GM04504 (cell line): ENCODE measurements at regions not wholly inside any gene's neighbourhood (a gene's known extent, or its start where the extent isn't known, plus 50 kb on each side); places are given as distances from the start of the nearest gene placed in this dataset.

Source experiments
- DNase-seq: peaks from one replicate; pipeline ENCODE4 v3.0.0-alpha.2; 2012; ENCODE audit warnings: low read depth

- no peak for DNase-seq
Measured at GRCh38 chr9:91042024-91042423, 240.4 kb downstream of the SYK start.

DNA sequence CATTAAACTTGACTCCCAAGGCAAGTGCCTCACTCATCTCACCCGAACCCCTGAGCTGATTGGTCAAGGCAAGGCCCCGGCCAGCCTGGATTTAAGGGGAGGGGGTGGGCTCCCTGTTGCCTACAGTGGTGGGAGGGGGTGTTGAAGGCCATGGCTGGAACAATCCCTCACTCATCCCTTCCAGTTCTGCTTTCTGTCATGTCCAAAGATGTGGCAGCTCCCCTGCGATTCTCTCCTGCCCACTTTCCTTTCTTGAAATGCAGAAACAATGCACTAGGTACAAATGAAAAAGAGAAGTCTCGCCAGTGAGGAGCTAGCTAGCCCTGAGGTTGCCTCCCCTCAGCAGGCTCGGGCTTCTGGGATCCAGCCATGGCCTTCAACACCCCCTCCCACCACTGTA lies 240.9 kb downstream of the SYK start:
- no peak for DNase-seq

DNA sequence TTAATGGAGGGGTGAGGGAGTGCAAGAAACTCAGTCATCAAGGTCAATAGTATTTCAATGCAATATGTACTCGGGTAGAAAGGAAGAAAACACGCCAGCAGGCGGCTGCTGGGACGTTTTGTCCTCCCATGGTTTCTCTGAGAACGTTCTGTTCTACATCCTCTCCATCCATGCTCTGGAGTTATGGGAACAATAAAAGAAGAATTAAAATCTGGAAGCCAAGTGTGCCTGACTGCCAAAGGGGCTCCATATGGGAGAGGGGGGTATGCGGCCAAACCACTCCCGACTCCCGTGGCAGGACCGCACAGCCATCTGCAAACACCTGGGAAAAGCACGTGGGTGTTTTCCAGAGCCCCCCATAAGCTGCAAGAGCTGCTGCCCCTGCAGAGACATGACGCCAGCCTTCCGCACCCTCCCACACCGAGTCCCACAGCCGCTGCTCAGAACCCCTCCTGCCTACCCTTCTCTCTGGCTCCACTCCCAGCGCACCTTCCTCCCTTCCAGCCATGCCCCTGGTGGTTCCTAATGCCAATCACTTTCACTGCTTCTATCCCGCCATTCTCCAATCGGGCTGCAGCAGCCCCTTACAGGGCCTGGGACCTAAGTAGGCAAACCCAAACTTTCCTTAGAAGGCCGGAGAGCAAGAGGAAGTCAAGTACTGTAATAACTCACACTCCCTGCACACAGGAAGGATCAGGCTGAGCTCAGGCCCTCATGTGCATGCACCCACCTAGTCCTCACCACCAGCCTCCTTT lies 241.6 kb downstream of the SYK start:
- no peak for DNase-seq

DNA sequence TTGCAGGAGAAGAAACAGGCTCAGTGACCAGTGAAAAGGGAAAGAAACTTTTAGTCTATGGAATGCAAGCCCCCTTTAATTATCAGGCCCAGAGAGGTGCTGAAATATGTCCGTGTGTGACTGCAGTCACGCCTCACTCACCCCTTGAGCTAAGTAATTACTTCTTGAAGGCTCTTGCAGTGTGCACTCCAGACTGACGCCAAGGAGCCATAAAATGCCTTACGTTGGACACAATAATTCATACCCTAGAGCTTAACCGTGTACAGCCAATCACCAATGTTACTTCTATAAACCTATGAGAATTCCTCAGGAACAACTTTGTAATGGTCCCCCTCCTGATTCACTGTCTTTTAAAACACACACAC lies 242.2 kb downstream of the SYK start:
- no peak for DNase-seq

DNA sequence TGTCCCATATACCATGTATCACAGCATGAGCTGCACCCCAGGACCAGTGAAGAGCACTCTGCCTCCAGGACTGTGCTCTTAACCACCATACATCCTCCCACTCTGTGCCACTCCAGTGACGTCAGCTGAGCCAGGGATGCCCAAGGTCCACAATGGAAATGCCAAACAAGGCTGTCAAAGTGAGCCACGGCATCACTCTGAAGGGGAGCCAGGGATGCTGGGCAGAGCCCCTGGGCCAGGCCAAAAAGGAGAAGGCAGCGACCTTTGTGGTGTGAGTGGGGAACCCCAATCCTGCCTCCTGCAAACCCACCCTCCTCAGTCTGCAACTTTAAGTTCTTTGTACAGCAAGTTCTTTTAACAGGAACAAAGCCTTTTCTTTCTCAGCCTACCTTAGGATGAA lies 242.7 kb downstream of the SYK start:
- DNase-seq = no peak

- DNase-seq = no peak
Measured at GRCh38 chr9:91045041-91045440, 243.4 kb downstream of the SYK start.

DNA sequence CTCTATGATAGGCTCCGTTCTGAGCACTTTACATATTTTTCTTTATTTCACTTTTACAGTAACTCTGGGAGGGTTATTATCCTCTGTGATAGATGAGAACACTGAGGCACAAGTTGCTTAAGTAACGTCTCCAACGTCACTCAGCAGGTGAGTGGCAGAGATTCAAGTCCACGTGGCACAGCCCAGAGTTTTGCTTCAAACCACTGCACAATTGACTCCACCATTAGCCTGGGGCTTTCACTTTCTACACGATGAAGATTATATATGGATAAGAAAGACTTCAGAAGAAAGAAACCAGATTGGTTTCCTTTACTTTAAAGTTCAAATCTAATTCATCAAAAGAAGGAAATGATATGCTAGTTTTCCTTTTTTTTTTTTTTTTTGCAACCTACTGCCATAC lies 245.9 kb downstream of the SYK start:
- DNase-seq = no peak

- peak; percentile 86 for DNase-seq
Measured at GRCh38 chr9:91047993-91048607, 246.5 kb downstream of the SYK start.

- no peak for DNase-seq
Measured at GRCh38 chr9:91048749-91049148, 247.1 kb downstream of the SYK start.

DNA sequence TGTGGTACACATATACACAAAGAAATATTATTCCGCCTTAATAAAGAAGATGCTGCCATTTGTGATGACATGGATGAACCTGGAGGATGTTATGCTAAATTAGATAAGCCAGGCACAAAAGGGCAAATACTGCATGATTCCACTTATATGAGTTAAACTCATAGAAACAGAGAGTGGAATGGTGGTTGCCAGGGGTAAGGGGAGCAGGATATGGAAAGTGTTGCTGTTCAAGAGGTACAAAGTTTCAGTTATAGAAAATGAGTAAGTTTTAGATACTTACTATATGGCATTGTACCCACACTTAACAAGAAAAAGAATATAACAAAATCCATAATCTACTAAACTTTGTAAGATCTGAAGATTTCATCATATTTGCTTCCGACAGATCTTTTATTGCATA lies 252.2 kb downstream of the SYK start:
- DNase-seq = no peak

DNA sequence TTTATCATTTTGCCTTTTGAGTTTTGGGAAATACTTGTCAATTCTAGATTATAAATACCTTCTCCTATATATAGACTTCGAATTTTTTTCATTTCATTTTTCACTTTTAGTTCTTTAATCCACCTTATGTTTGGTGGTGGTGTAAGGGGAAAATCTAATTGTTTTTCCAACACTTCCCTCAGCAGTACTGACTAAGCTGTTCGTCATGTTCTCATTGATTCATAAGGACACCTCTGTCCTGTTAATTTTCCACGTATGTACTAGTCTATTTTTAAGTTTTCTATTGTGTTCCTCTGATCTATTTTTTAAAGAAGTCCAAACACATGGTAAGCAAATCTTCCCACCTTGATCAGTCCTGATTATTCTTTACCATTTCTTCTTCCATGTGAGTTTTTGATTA lies 254.2 kb downstream of the SYK start:
- no peak for DNase-seq

DNA sequence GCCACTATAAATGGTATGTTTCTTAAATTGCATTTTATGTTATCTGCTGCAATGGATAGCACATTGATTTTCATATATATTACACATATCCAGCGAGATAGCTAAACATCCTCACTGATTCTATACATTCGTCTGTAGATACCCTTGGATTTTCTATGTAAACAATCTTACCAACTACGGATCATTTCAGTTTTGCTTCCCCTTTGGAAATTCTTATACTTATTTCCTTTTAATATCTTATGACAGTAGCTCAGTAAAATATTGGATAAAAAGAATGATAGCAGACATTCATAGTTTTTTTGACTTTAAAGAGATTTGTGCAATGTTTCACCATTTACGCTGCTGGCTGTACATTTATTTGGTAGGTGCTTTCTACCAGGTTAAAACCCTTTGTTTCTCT lies 254.9 kb downstream of the SYK start:
- no peak for DNase-seq

- no peak for DNase-seq
Measured at GRCh38 chr9:91056917-91057316, 255.3 kb downstream of the SYK start.

GRCh38 chr9:91059713-91060112 lies 258.1 kb downstream of the SYK start:
- DNase-seq = no peak

- peak; percentile 98 for DNase-seq
Measured at GRCh38 chr9:91060520-91061343, 259.1 kb downstream of the SYK start.

DNA sequence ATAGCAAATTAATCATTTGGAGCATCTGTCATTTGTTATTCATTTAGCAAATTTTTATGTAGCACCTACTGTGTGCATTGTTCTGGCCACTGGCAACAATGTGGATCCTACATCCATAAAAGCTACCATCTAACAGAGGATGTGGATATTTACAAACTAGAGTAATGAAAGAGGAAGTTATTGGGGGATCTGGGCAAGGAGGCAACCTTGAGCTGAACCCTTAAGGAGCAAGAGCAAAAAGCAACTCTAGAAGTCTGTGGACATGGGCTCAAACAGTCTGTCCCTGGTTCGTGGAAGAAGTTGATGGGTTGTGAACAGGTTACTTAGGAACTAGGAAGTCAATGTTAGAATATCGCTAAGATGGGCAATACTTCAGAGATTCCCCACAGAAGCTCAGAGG lies 259.9 kb downstream of the SYK start:
- no peak for DNase-seq

DNA sequence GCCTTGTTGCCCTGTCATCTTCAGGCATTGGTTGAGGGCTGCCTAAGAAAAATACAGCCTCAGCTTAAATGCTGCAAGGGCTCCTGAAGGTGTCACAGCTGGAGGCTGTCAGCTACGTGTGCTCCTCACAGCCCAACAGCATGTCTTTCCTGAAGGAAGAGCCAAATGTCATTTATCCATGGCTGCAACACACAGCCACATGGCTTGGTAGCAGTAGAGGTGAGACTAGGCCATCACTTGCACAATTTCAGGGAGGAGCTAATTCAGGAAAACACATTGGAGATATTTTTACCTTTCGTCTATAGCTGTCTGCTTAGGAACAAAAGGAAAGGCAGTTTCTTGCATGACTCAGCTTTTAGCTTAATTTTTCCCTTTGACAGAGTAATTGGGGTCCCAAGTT lies 260.7 kb downstream of the SYK start:
- DNase-seq = no peak

DNA sequence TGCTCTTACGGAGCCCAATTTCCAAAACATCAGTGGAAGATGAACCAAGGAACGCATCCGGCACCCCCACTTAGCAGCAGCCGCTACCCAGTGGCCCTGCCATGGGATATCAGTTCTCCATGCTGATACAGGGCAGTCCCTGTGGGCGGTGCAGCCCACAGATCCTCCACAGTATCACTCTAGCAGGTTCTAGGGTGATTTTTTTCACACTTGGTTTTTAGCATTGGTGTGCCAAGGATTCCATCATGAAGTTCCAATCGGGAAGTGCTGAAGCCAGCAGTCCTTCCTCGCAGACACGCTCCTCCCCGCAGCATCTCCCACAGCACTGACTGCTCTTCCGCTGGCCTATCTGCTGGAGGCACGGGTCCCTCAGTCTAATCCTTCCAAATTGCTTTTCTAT lies 261.9 kb downstream of the SYK start:
- no peak for DNase-seq

DNA sequence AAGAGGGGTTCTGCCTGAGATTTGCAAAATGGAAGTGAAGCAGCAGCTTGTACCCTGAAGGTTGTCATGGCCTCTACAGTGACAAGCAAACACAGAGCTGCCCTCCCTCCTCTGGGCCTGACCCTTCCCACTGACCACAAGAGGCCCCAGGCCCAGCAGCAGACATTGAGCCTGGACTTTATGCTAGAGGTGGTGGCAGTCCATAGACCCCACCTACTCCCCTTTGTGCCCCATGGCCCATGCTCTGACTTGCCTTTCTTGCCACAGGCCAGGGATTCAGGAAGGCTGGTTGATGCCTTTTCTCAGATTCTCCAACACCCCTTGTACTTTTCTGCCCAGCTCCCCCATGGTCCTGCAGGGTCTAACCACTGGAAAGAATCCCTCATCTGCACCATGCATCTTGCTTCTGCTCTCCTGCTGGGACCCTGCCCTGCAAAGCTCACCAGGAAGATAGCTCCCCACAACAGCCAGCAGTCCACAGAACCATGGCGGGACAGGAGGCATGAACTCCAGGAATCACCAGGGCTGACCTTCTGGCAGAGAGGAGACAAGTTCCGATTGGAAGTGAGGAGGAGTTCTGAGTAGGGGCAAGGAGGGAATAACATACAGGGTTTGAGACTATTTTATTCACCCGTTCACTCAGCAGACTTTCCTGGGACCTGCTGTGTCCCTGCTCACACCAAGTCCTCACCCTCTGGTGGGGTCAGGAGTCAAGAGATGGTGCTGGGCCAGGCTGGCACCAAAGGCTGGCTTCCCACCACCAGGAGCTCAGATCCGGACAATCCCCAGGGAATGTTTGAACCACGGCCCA lies 263.8 kb downstream of the SYK start:
- DNase-seq = no peak

DNA sequence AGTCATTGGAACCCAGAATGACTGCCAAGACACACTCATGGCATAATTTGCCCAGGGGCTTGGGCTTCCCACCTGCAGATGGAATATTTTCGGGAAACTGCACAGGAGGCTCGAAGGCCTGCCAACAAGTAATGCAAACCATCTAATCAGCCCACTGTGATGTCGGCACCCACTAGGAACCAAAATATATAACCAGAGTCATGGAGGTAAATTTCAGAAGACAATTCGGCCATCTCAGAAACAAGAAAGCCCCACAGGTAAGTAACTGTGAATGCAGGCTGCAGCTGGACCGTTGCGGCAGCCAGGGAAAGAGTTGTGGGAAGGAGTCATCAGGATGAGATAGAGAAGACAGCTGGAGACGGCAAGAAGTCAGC lies 264.4 kb downstream of the SYK start:
- DNase-seq = no peak

GRCh38 chr9:91066856-91067255 lies 265.2 kb downstream of the SYK start:
- no peak for DNase-seq

GRCh38 chr9:91067306-91067860 lies 265.8 kb downstream of the SYK start:
- DNase-seq = no peak
